Neural crest cell (in vitro differentiated cells): ENCODE measurements at regions not wholly inside any gene's neighbourhood (a gene's known extent, or its start where the extent isn't known, plus 50 kb on each side); places are given as distances from the start of the nearest gene placed in this dataset.

Source experiments
- DNase-seq: peaks from one replicate; pipeline ENCODE4 v3.0.0; 2021; ENCODE audit warnings: low read depth, mixed read lengths, low spot score
- H3K27ac Mint-ChIP-seq: one replicate; pipeline ENCODE4 v1.8.0; 2021; ENCODE audit warnings: mild to moderate bottlenecking, mixed read lengths; ENCODE audit not compliant: unreplicated experiment
- H3K27me3 Mint-ChIP-seq: 2 replicates; pipeline ENCODE4 v1.8.0; 2021; ENCODE audit warnings: low read depth, mild to moderate bottlenecking, mixed read lengths
- H3K36me3 Mint-ChIP-seq: 2 replicates; pipeline ENCODE4 v1.8.0; 2021; ENCODE audit warnings: low read depth, mild to moderate bottlenecking, mixed read lengths
- H3K4me1 Mint-ChIP-seq: 2 replicates; pipeline ENCODE4 v1.8.0; 2021; ENCODE audit warnings: mixed read lengths
- H3K4me3 Mint-ChIP-seq: one replicate; pipeline ENCODE4 v1.8.0; 2021; ENCODE audit warnings: mild to moderate bottlenecking, mixed read lengths
- H3K9me3 Mint-ChIP-seq: 2 replicates; pipeline ENCODE4 v1.8.0; 2021; ENCODE audit warnings: mixed read lengths
- TF ChIP-seq, protein P1 (sequence below): fragments of 200-600 bp; sonication (generic); conservative IDR thresholded peaks from 2 replicates; pipeline ENCODE4 v1.5.0; 2021; ENCODE audit warnings: antibody characterized with exemption, mild to moderate bottlenecking

DNA sequence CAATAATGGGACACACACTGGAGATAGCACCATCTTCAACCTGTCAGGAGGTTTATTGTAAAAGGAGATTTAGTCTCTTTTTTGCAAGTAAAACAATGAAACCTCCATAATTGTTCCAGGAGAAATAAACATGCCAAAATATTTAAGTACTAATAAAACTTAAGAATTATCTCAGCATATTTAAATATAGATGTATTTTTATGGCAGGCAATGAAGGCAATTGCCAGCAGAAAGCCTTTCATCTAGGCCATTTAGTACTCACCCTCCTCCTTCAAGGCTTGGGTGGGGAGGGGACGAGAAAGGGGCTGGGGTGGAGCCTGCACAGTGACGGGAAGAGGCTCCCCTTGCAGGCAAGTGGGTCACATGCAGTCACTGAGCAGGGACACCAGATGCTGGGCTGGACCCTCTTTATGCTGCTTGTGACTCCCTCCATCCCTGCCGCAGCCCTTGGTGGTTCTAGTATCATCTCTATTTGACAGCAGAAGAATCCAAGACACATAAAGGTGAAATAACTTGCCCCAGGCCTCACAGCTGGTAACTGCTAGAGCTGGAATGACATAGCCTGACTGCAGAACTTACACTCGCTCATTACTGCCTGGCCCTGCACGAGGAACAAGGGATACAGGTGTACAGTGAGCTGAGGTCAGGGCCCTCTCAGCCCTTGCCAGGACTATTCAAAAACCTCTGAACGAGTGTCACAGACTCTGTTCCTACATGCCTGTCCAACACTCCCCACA, 449.5 kb upstream of the ZMIZ1 start:
- no peaks in the 10 kb centered on the region for H3K27me3 Mint-ChIP-seq
- DNase-seq: no peak
- H3K4me3 Mint-ChIP-seq: no peak overlapping the region
- H3K9me3 Mint-ChIP-seq: no peaks in the 10 kb centered on the region
- peaks cover 31% of the 10 kb centered on the region for H3K4me1 Mint-ChIP-seq
- peak overlapping the region; percentile 73 for H3K27ac Mint-ChIP-seq
- TF ChIP-seq, protein P1, sequence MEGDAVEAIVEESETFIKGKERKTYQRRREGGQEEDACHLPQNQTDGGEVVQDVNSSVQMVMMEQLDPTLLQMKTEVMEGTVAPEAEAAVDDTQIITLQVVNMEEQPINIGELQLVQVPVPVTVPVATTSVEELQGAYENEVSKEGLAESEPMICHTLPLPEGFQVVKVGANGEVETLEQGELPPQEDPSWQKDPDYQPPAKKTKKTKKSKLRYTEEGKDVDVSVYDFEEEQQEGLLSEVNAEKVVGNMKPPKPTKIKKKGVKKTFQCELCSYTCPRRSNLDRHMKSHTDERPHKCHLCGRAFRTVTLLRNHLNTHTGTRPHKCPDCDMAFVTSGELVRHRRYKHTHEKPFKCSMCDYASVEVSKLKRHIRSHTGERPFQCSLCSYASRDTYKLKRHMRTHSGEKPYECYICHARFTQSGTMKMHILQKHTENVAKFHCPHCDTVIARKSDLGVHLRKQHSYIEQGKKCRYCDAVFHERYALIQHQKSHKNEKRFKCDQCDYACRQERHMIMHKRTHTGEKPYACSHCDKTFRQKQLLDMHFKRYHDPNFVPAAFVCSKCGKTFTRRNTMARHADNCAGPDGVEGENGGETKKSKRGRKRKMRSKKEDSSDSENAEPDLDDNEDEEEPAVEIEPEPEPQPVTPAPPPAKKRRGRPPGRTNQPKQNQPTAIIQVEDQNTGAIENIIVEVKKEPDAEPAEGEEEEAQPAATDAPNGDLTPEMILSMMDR: no peak
- no peaks in the 10 kb centered on the region for H3K36me3 Mint-ChIP-seq

DNA sequence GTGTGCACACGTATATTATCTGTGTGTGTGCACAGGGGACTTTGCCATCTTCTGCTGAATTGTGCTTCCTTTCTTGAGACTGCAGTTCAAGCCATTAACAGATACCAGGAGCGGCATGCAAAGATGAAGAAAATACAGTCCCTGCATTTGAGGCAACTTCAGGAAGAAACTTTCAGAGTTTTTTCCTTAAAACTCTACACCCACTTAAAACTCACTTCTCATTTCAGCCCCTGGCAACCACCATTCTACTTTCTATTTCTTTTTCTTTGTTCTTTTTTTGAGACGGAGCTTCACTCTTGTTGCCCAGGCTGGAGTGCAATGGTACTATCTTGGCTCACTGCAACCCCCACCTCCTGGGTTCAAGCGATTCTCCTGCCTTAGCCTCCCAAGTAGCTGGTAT, 448.9 kb upstream of the ZMIZ1 start:
- peaks cover 33% of the 10 kb centered on the region for H3K4me1 Mint-ChIP-seq
- no peak overlapping the region for H3K27ac Mint-ChIP-seq
- no peaks in the 10 kb centered on the region for H3K36me3 Mint-ChIP-seq
- H3K4me3 Mint-ChIP-seq: no peak overlapping the region
- TF ChIP-seq, protein P1: no peak
- DNase-seq: no peak
- H3K9me3 Mint-ChIP-seq: no peaks in the 10 kb centered on the region
- H3K27me3 Mint-ChIP-seq: no peaks in the 10 kb centered on the region

DNA sequence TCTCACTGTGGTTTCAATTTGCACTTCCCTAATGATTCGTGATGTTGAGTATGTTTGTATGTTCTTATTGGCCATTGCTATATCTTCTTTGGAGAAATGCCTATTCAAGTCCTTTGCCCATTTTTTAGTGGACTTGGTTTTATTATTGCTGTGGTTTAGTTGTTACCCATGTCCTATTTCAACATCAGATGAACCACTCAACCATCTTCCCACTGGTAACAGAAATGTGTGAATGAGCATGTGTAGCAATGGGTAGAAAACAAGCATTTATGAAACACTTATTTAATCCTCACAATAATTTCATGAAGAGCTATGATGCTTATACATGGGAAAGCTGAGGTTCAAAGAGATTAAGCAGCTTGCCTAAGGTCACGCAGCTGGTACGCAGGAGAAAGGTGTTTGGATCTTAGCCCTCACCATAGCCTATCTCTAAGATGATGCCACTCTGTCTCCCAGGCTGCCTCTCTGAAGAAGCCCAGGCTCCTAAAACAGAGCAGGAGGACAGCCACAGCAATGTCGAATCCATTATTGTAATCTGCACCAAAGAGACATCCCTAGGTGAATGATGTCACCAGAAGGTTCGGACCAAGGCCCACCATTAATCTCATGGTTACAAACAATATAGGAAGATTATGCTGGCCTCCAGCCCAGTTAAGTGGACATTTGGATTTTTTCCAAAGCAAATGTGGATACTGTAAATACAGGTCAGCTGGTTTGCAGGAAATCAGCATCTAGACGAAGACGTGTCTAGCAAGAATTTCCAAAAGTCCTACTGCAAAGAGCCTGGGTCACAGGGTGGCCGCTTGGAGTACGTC, 447.6 kb upstream of the ZMIZ1 start:
- Mint-ChIP-seq H3K9me3 (no peaks in the 10 kb centered on the region), H3K4me3 (no peak overlapping the region), H3K27me3 (no peaks in the 10 kb centered on the region), H3K27ac (no peak overlapping the region), H3K4me1 (peaks cover 38% of the 10 kb centered on the region), H3K36me3 (no peaks in the 10 kb centered on the region)
- TF ChIP-seq, protein P1: no peak
- DNase-seq: no peak

GRCh38 chr10:78623578-78624215, 445.1 kb upstream of the ZMIZ1 start:
- H3K9me3 Mint-ChIP-seq: no peaks in the 10 kb centered on the region
- H3K4me1 Mint-ChIP-seq: peaks cover 44% of the 10 kb centered on the region
- DNase-seq: no peak
- H3K27me3 Mint-ChIP-seq: no peaks in the 10 kb centered on the region
- H3K27ac Mint-ChIP-seq: no peak overlapping the region
- TF ChIP-seq, protein P1: no peak
- no peaks in the 10 kb centered on the region for H3K36me3 Mint-ChIP-seq
- no peak overlapping the region for H3K4me3 Mint-ChIP-seq

DNA sequence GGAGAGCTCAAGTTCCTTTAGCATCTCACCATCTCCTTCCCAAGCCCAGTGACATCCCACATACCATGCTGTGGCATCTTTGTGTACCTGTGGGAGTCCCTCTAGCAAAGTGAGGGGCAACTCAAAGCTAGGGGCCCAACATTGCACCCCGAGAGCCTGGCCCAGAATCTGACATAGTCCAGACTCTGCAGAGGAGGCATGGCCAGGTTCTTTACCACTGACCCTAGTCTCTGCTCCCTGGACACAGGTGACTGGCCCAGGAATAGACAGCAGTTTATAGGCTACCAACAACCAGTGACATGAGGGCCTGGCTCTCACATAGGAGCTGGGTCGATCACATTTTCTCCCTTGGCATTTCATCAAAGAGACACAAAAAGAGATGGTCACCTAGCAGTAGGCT, 444.0 kb upstream of the ZMIZ1 start:
- no peaks in the 10 kb centered on the region for H3K9me3 Mint-ChIP-seq
- TF ChIP-seq, protein P1: no peak
- H3K36me3 Mint-ChIP-seq: no peaks in the 10 kb centered on the region
- H3K27me3 Mint-ChIP-seq: no peaks in the 10 kb centered on the region
- no peak for DNase-seq
- H3K4me1 Mint-ChIP-seq: peaks cover 38% of the 10 kb centered on the region
- no peak overlapping the region for H3K4me3 Mint-ChIP-seq
- H3K27ac Mint-ChIP-seq: no peak overlapping the region
